Osteocyte (in vitro differentiated cells): ENCODE measurements at regions not wholly inside any gene's neighbourhood (a gene's known extent, or its start where the extent isn't known, plus 50 kb on each side); places are given as distances from the start of the nearest gene placed in this dataset.

Source experiments
- DNase-seq: peaks from one replicate; pipeline ENCODE4 v3.0.0; 2021; ENCODE audit warnings: mixed read lengths; ENCODE audit not compliant: unreplicated experiment; ENCODE audit errors: extremely low spot score
- H3K27ac Mint-ChIP-seq: one replicate; pipeline ENCODE4 v1.8.0; 2021; ENCODE audit warnings: mild to moderate bottlenecking, mixed read lengths; ENCODE audit not compliant: unreplicated experiment
- H3K27me3 Mint-ChIP-seq: one replicate; pipeline ENCODE4 v1.8.0; 2021; ENCODE audit warnings: mixed read lengths; ENCODE audit not compliant: unreplicated experiment
- H3K36me3 Mint-ChIP-seq: one replicate; pipeline ENCODE4 v1.8.0; 2021; ENCODE audit warnings: mixed read lengths; ENCODE audit not compliant: unreplicated experiment
- H3K4me1 Mint-ChIP-seq: one replicate; pipeline ENCODE4 v1.8.0; 2021; ENCODE audit warnings: mixed read lengths; ENCODE audit not compliant: unreplicated experiment
- H3K4me3 Mint-ChIP-seq: one replicate; pipeline ENCODE4 v1.8.0; 2021; ENCODE audit warnings: mild to moderate bottlenecking, moderate library complexity, mixed read lengths; ENCODE audit not compliant: unreplicated experiment
- H3K9me3 Mint-ChIP-seq: one replicate; pipeline ENCODE4 v1.8.0; 2021; ENCODE audit warnings: mixed read lengths; ENCODE audit not compliant: unreplicated experiment
- TF ChIP-seq, protein P1 (sequence below): fragments of 200-600 bp; sonication (generic); IDR thresholded peaks from 2 replicates; pipeline ENCODE4 v1.5.0; 2021; ENCODE audit warnings: antibody characterized with exemption, mild to moderate bottlenecking, moderate library complexity

- H3K27ac Mint-ChIP-seq = no peak overlapping the region
- H3K4me3 Mint-ChIP-seq = no peak overlapping the region
- H3K9me3 Mint-ChIP-seq = no peaks in the 10 kb centered on the region
- peaks cover 5% of the 10 kb centered on the region for H3K4me1 Mint-ChIP-seq
- no peak for DNase-seq
- H3K36me3 Mint-ChIP-seq = no peaks in the 10 kb centered on the region
- TF ChIP-seq, protein P1, sequence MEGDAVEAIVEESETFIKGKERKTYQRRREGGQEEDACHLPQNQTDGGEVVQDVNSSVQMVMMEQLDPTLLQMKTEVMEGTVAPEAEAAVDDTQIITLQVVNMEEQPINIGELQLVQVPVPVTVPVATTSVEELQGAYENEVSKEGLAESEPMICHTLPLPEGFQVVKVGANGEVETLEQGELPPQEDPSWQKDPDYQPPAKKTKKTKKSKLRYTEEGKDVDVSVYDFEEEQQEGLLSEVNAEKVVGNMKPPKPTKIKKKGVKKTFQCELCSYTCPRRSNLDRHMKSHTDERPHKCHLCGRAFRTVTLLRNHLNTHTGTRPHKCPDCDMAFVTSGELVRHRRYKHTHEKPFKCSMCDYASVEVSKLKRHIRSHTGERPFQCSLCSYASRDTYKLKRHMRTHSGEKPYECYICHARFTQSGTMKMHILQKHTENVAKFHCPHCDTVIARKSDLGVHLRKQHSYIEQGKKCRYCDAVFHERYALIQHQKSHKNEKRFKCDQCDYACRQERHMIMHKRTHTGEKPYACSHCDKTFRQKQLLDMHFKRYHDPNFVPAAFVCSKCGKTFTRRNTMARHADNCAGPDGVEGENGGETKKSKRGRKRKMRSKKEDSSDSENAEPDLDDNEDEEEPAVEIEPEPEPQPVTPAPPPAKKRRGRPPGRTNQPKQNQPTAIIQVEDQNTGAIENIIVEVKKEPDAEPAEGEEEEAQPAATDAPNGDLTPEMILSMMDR = no peak
- H3K27me3 Mint-ChIP-seq = peaks cover 4% of the 10 kb centered on the region
Observed at GRCh38 chr14:42860371-42860770, 1253.7 kb downstream of the LRFN5 start.

GRCh38 chr14:42856106-42856505 is 1249.4 kb downstream of the LRFN5 start:
- peaks cover 1% of the 10 kb centered on the region for H3K27me3 Mint-ChIP-seq
- no peaks in the 10 kb centered on the region for H3K36me3 Mint-ChIP-seq
- TF ChIP-seq, protein P1 = no peak
- H3K4me1 Mint-ChIP-seq = peaks cover 18% of the 10 kb centered on the region
- H3K4me3 Mint-ChIP-seq = no peak overlapping the region
- no peaks in the 10 kb centered on the region for H3K9me3 Mint-ChIP-seq
- no peak overlapping the region for H3K27ac Mint-ChIP-seq
- DNase-seq = no peak

DNA sequence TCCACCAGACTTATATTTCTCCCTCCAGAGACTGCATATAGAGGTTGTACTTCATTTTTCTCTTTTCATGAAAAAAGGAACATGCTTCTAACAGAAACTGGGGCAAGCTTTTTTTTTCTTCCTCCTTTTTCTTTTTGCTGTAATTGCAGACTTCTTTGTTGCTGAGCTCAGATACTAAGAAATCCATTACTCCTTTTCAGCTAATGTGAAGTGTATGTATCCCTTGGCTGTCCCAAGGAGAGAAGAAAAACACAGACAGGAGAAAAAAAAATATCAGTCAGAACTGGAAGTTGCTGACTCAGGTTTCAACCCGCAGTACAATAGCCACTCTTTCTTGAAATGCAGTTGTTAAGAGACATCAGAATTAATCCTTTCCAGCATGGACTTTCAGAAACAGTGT is 1248.4 kb downstream of the LRFN5 start:
- peak overlapping the region; percentile 16 for H3K27ac Mint-ChIP-seq
- TF ChIP-seq, protein P1 = no peak

DNA sequence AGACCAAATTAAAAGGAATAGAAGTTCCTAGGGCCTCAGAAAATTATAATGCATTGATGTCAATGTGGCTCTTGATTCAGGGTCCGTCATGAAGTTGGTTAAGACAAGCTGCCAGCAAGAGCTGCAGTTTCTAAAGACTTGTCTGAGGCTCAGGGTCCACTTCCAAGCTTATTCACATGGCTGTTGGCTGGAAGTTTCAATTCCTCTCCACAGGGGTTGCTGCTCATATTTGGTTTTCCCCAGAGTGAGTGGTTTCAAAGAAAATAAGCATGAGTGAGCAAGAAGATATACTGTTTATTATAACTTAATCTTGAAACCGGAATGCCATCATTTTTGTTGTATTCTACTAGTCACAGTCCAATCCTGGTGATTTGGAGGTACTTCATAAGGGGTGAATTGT is 1247.4 kb downstream of the LRFN5 start:
- Mint-ChIP-seq H3K4me1 (peaks cover 15% of the 10 kb centered on the region), H3K4me3 (peak overlapping the region; percentile 7), H3K27me3 (no peaks in the 10 kb centered on the region), H3K9me3 (no peaks in the 10 kb centered on the region), H3K27ac (peak overlapping the region; percentile 15), H3K36me3 (no peaks in the 10 kb centered on the region)
- TF ChIP-seq, protein P1 = no peak
- no peak for DNase-seq

More for the DNA sequence above, 1248.4 kb downstream of the LRFN5 start:
- Mint-ChIP-seq H3K9me3 (no peaks in the 10 kb centered on the region), H3K4me3 (peak overlapping the region; percentile 49), H3K27me3 (no peaks in the 10 kb centered on the region), H3K4me1 (peaks cover 17% of the 10 kb centered on the region), H3K36me3 (no peaks in the 10 kb centered on the region)
- no peak for DNase-seq

GRCh38 chr14:42848652-42849051 is 1242.0 kb downstream of the LRFN5 start:
- TF ChIP-seq, protein P1 = no peak
- Mint-ChIP-seq H3K27me3 (peaks cover 2% of the 10 kb centered on the region), H3K36me3 (no peaks in the 10 kb centered on the region), H3K27ac (no peak overlapping the region), H3K9me3 (no peaks in the 10 kb centered on the region), H3K4me3 (no peak overlapping the region), H3K4me1 (peaks cover 3% of the 10 kb centered on the region)
- DNase-seq = no peak
